Loucy (cell line): ENCODE measurements at regions not wholly inside any gene's neighbourhood (a gene's known extent, or its start where the extent isn't known, plus 50 kb on each side); places are given as distances from the start of the nearest gene placed in this dataset.

ENCODE experiments used
- EZH2phosphoT487 ChIP-seq: fragments of 200-600 bp; IDR thresholded peaks from 2 replicates; pipeline ENCODE4 v1.6.1; 2018; ENCODE audit warnings: antibody characterized with exemption, mild to moderate bottlenecking, moderate library complexity, borderline replicate concordance
- TF ChIP-seq, protein P1 (sequence below): fragments of 200-600 bp; sonication (generic); conservative IDR thresholded peaks from 2 replicates; pipeline ENCODE4 v1.5.1; 2014; ENCODE audit warnings: mild to moderate bottlenecking, antibody characterized with exemption, low read length

- TF ChIP-seq, protein P1, sequence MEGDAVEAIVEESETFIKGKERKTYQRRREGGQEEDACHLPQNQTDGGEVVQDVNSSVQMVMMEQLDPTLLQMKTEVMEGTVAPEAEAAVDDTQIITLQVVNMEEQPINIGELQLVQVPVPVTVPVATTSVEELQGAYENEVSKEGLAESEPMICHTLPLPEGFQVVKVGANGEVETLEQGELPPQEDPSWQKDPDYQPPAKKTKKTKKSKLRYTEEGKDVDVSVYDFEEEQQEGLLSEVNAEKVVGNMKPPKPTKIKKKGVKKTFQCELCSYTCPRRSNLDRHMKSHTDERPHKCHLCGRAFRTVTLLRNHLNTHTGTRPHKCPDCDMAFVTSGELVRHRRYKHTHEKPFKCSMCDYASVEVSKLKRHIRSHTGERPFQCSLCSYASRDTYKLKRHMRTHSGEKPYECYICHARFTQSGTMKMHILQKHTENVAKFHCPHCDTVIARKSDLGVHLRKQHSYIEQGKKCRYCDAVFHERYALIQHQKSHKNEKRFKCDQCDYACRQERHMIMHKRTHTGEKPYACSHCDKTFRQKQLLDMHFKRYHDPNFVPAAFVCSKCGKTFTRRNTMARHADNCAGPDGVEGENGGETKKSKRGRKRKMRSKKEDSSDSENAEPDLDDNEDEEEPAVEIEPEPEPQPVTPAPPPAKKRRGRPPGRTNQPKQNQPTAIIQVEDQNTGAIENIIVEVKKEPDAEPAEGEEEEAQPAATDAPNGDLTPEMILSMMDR = no peak
- TF ChIP-seq EZH2phosphoT487 = no peak
Observed at GRCh38 chr17:69717819-69718218, 303.3 kb downstream of the MAP2K6 start.
